Stimulated activated naive CD4-positive, alpha-beta T cell (primary cell): ENCODE measurements at regions not wholly inside any gene's neighbourhood (a gene's known extent, or its start where the extent isn't known, plus 50 kb on each side); places are given as distances from the start of the nearest gene placed in this dataset.
"Not testable (repeated sequence)": the region's sequence is repeated elsewhere in the genome, so short reads cannot be mapped to it uniquely, and the experiment has no call there.

Source experiments
- DNase-seq, 6 experiments: peaks; one replicate each; lab custom pipeline; 2025; lab: John Stamatoyannopoulos, UW

DNA sequence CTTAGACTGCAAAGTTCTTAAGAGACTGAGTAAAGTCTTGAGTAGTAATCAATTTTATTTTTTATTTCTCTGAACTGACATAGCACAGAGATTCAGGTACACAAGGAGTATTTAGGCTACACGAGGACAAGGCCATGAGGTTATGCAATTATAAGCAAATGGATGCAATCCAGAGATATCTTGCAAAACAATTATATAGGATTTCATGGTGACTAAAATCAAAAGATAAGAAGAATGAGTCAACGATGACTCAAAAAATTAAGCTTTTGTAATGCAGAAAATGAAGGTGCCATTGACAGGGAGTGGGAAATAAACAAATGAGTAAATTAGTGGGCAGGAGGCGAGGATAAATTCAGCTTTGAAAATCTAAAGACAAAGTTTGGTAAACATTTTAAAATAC is 66.7 kb upstream of the MYO3A start:
- no peak for DNase-seq

- no peak for DNase-seq
Observed at GRCh38 chr10:25869067-25869591, 64.9 kb upstream of the MYO3A start.

GRCh38 chr10:25869609-25870008 is 64.4 kb upstream of the MYO3A start:
- DNase-seq, result no peak

- DNase-seq, result not testable (repeated sequence)
Observed at GRCh38 chr10:25874402-25874801, 59.6 kb upstream of the MYO3A start.

DNA sequence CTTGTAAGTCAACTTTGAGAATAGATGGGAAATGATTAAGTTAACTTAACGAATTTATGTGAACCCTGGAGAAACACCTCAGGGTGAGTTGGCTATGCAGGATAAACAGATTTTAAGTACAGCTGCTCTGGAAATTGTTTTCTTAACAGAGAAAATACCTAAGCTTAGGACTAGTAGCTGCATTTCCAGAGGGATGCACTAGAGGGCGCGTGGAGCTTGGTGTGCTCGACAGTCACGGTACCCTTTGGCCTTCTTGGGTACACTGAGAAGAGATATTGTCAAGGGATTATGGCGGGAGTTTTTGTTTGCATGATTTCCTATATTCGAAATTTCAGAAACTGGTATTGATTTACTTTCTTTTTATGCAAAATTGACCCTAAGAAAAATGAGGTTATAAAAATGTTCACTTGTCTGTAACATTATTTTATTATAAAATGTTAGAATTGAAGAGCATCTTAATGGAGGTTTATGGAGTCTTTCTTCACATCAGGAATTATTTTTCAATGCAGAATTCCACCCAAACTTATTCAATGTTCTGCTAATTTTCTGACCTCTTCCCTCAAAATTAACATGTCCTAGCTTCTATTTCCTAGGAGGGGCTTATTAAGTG is 58.4 kb upstream of the MYO3A start:
- DNase-seq, result peak; percentile 4 to 54 (median 26)

- no peak for DNase-seq
Observed at GRCh38 chr10:25877296-25877695, 56.7 kb upstream of the MYO3A start.
